SK-N-DZ (cell line): ENCODE measurements at regions not wholly inside any gene's neighbourhood (a gene's known extent, or its start where the extent isn't known, plus 50 kb on each side); places are given as distances from the start of the nearest gene placed in this dataset.
"Not testable (repeated sequence)": the region's sequence is repeated elsewhere in the genome, so short reads cannot be mapped to it uniquely, and the experiment has no call there.

ENCODE experiments used
- DNase-seq: peaks from one replicate; pipeline ENCODE4 v3.0.0-alpha.2; 2015; ENCODE audit warnings: low spot score
- small RNA-seq, 2 experiments: library from RNA; depleted of rRNA; stranded (forward); fragments of <200 nt; gene quantifications; one replicate each; pipeline ENCODE3, GENCODE V24; 2014

GRCh38 chr1:206405282-206405681 lies 65.0 kb upstream of the IKBKE start:
- DNase-seq, result not testable (repeated sequence)

DNA sequence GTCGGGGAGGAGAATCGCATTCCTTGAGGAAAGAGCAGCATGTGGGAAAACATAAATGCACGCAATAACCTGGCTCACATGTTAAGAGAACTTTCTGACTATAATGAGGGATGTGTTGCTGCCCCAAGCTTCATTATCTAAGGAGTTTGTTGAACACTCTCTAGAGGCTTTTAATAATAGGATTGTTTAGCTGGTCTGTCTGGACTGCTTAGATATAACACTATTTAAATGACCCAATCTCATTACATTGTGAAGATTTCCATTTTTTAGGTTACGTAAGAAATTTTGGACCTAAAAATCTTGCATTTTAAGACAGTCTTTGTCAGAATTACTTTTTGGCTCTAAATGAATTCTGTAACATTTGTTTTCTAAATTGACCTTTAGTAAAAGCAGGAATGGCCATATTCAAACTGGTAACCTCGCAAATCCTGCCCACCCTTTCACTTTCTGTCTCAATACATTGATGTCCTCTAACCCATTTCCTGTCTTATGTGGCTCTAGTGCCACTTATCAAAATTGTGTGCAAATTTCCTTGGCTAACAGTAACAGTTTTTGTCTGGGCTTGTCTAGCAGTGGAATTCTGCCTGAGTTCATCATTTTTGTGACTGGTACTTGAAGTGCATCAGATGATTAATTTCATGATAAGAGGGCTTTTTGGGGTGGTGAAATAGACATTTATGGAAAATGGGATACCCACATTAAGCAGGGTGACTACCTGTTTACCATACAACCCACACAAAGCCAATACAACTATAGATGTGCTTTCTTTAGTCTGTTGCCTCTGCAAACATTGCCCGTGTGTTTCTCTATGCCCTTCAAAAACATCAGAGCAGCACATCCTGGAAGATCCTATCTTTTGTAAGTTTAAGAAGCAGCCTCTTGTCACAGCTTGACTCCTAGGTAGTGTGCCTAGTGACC lies 61.6 kb upstream of the IKBKE start:
- not testable (repeated sequence) for DNase-seq

DNA sequence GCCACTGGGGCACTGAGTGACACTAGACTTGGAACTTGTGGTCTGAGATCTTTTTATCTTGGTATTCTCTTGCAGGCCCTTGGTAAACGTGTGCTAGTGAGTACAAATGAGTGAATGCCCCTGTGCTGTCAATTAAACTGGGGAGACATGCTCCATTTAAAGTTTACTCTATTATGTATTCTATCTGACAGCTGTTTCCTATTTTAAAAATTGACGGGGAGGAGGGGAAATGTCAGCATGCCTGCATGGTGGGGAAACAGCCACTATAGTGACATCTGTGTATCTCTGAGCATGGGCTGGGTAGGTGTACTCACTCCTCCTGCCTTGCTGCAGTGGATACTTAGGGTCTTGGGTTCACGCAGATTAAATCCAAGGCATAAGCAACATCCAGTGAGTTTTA lies 59.0 kb upstream of the IKBKE start:
- peak; percentile 37 for DNase-seq

DNA sequence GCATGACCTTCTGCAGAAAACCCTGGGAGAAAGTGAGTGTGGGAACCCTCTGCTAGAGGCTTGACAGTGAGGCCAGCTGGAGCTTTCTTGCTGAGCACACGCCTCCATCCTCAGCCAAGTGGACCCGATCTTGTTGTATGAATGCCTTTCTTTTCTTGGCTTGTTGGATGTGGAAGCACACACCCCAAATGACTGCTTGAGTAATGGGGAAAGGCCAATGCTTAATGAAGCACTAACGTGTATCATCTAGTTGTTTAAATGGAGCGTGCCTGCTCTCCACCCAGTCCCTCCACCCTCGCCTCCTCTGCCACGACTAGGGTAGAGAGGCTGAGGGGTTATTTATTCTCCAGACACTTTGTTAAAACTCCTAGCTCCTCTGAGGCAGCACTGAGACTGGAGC lies 54.3 kb upstream of the IKBKE start:
- no peak for DNase-seq

DNA sequence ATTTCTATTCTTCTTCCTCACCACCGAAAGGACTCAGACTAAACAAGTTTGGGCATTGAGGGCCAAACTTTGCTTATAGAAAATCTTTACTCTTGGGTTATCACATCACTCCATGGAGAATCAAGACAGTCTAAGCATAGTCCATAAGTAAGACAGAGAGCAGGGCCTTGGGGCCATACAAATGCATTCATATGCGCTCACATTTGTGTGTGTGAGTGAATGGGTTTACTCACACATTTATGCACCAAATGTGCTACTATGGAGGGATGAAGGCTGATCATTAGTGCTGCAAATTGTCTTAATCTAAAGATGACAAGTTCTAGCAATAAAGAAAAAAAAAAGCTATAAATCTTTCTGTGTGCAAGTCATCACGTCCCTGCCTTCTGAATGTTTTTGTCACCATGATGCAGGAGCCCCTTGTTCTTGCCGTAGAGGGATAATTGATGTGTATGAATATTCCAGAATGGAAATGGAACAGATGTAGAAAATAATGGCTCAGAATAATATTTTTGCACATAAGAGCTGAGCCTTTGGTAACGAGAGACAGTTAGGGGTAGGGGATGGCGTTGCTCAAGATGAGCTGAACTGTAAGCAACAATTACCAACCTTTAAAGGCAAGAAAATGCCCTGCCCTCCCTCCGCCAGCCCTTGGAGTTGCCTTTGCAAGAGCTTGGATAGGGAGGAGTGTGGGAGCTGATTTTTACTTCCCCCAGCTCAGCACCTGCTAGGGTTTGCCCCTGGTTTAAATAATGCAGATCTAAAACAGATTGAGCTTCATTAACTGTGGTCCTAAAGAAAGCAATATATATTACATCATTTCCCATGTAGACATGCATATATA lies 52.3 kb upstream of the IKBKE start:
- no peak for DNase-seq

GRCh38 chr1:206419250-206419649 lies 51.0 kb upstream of the IKBKE start:
- DNase-seq, result no peak

DNA sequence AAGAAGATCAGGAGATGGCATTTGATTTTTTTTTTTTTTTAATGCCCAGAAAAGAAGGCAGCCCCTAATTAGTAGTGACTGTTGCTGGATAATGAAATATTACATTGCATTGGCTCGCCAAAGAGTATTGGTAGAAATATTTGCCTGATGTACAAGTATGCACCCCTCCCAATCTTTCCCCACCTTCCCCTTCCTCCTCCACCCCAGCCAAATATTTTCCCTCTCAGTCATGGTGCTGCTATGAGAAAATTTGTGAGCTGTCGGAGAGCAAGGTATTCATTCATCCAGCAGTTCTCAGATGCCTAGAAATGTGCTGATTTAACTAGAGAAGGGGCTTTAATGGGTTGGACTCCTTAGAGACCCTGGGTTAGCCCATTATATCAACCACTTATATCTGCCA lies 50.5 kb upstream of the IKBKE start:
- DNase-seq, result no peak

DNA sequence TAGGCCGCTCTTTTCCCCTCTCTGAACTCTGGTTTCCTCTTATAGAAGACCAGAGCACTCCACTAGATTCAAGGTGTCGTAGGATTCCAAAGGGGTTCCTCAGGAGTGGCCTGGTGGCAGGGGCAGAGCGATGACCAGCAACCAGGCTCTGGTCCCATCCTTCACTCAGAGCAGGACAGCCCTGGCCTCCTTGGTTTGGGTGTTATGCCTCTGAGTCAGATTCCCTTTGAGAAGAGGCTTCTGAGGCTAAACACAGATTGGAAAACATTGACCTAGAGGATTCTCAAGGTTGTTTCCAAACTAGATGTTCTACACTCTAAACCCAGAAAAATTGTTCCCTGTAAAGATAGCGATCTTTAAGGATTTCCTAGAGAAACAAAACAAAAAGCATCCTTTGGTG lies 49.8 kb upstream of the IKBKE start:
- DNase-seq, result no peak

Small RNA genes in the stretch of these regions (small RNA-seq; reads per million reads assigned to genes)
- gene AC244023.1, result 0 reads per million in 2 experiments
